HG02763 (cell line): ENCODE measurements at regions not wholly inside any gene's neighbourhood (a gene's known extent, or its start where the extent isn't known, plus 50 kb on each side); places are given as distances from the start of the nearest gene placed in this dataset.

ENCODE experiments used
- ATAC-seq: cut with Tn5 transposase; IDR thresholded peaks from one replicate; pipeline ENCODE4 v1.9.1; 2021; ENCODE audit warnings: mild to moderate bottlenecking, moderate library complexity; ENCODE audit not compliant: unreplicated experiment

GRCh38 chr1:114232691-114233090 is 79.0 kb upstream of the SYT6 start:
- ATAC-seq = no peak

- no peak for ATAC-seq
These were observed 77.6 kb upstream of the SYT6 start for GRCh38 chr1:114231301-114231700.

DNA sequence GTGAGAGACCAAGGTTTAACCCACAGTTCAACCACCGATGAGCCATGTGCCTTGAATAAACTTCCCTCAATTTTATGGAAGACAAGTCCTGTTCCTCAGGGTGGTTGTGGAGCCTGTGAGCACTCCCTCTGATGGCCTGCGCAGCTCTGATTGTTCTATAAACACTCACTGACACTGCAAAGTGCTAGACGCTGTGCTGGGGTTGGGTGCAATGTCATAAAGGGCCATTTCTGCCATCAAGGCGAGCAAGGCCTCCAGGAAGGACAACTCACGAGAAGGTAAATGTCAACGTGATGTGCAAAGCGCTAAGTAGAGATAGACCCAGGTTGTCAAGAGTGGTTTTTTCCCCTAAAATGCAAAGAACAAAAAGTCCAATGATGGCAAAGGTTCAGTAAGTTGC is 75.7 kb upstream of the SYT6 start:
- ATAC-seq = no peak

DNA sequence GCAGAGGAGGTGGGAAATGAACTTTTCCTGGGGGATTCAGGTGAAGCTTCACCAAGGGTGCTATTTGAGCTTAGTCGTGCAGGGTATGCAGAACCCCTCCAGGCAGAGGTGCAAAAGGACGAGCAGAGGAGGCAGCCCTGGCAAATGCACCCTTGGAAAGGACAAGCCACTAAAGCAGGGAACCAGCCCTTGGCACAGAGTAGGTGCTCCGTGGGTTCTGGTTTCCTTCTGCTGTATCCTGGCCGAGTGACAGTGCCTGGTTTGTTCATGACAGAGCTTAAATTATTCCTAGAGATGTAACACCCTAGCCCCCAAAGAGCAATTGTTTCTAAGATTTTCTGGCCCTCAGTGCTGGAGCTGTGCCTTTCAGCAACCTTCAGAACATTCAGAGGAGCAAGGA is 73.4 kb upstream of the SYT6 start:
- no peak for ATAC-seq

DNA sequence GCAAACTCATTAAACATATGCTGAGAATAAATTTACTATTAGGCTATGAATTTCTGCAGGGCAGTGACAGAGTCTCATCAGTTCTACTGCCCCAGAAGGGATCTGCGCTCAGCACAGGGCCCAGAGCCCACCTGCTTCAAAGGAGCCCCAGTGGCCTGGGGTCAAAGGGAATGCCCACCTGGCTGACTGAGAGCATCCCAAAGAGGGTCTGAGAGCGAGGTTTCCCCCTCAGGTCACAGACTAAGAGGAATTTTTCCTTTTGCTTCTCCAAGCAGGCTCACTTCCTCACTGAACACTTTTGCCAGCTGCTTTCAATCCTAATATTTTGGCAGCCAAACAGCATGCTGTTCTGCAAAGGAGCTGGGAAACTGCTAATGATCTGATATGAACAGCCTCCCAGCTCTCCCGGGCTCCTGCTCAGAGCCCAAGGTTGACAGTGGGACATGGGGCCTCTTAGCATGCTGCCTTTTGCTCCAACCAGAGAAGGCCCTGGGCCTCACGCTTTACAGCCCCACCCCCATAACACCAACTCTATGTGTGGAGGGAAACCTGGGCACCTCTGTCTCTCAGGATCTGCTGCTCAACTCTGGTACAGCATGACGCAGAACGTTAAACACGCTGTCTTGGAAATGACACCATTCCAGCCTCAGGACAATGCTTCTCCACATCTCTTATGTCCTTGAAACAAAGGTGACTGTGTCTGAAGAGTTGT is 70.7 kb upstream of the SYT6 start:
- no peak for ATAC-seq

- ATAC-seq = no peak
These were observed 69.3 kb upstream of the SYT6 start for GRCh38 chr1:114222920-114223319.

- ATAC-seq = no peak
These were observed 65.7 kb upstream of the SYT6 start for GRCh38 chr1:114219172-114219868.

- ATAC-seq = no peak
These were observed 64.9 kb upstream of the SYT6 start for GRCh38 chr1:114218361-114219171.

- ATAC-seq = no peak
These were observed 62.9 kb upstream of the SYT6 start for GRCh38 chr1:114216431-114217173.

GRCh38 chr1:114215436-114215835 is 61.8 kb upstream of the SYT6 start:
- no peak for ATAC-seq

- no peak for ATAC-seq
These were observed 60.3 kb upstream of the SYT6 start for GRCh38 chr1:114214016-114214415.

DNA sequence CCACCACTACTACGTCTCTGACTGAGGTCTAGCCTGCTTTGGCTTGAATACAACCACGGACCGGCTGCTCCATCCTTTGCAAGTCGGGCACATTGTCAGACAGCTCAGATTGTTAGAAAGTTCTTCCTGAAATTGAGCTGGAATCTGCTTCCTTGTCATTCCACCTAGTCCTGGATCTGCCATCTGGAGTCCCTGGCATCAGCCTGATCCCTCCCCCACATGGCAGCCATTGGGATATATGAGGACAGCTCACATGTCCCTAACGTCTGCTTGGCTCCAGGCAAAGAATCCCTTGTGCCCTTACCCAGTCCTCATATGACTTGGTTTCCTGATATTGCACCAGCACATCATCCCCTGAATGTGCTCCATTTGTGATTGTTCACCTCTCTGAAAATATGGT is 56.3 kb upstream of the SYT6 start:
- no peak for ATAC-seq

GRCh38 chr1:114208714-114209113 is 55.0 kb upstream of the SYT6 start:
- ATAC-seq = no peak

- ATAC-seq = no peak
These were observed 54.4 kb upstream of the SYT6 start for GRCh38 chr1:114208106-114208505.

DNA sequence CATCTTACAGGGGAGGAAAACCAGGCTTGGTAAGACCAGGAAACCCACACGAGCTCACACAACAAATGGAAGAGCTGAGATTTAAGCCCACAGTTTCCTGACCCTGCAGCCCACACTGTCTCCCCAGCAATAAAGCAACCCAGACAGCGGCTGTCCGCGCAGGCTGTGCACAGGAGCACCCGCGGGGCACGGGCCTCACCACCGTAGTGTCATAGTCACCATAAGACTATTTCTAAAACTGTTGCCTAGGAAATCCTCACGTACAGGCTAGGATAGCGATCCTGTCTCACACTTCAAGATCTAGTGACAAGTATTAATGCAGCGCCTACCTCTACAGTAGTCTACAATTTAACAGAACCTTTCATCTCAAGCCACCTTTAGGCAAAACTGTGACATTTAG is 54.0 kb upstream of the SYT6 start:
- no peak for ATAC-seq

DNA sequence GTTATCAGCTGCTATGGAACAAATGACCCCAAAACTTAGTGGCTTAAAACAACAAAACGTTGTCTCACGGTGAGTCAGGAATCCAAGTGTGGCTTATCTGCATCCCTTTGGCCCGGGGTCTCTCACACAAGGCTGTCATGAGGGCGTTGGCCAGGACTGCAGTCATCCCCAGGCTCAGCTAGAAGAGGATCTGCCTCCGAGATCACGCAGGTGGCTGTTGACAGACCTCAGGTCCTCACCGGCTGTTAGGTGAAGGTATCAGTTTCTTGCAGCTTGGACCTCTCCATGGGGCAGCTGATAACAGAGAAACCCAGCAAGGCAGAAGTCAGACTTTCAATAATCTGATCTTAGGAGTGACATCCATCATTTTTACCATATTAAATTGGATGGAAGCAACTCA is 52.7 kb upstream of the SYT6 start:
- no peak for ATAC-seq

- no peak for ATAC-seq
These were observed 50.0 kb upstream of the SYT6 start for GRCh38 chr1:114203595-114204128.
